Karpas-422 (cell line): ENCODE measurements at regions not wholly inside any gene's neighbourhood (a gene's known extent, or its start where the extent isn't known, plus 50 kb on each side); places are given as distances from the start of the nearest gene placed in this dataset.

ENCODE experiments used
- DNase-seq: peaks from one replicate; pipeline ENCODE4 v3.0.0-alpha.2; 2015
- H2AFZ ChIP-seq: fragments of 200-600 bp; sonication (generic); 2 replicates; pipeline ENCODE4 v1.6.1; 2014; ENCODE audit warnings: antibody characterized with exemption, low read length, mixed read lengths
- H3K27ac ChIP-seq: fragments of 200-600 bp; sonication (generic); 2 replicates; pipeline ENCODE4 v1.5.1; 2014; ENCODE audit warnings: mild to moderate bottlenecking, low read length, moderate library complexity
- H3K27me3 ChIP-seq: fragments of 200-600 bp; sonication (generic); 2 replicates; pipeline ENCODE4 v1.6.1; 2014; ENCODE audit warnings: low read length, mixed read lengths
- H3K36me3 ChIP-seq: fragments of 200-600 bp; sonication (generic); 2 replicates; pipeline ENCODE4 v1.6.1; 2014; ENCODE audit warnings: low read length, mixed read lengths; ENCODE audit not compliant: insufficient read depth
- H3K4me1 ChIP-seq: fragments of 200-600 bp; sonication (generic); 2 replicates; pipeline ENCODE4 v1.6.1; 2014; ENCODE audit warnings: mild to moderate bottlenecking, low read length, mixed read lengths
- H3K4me2 ChIP-seq: fragments of 200-600 bp; sonication (generic); 2 replicates; pipeline ENCODE4 v1.6.1; 2014; ENCODE audit warnings: low read length, low read depth, mild to moderate bottlenecking; ENCODE audit not compliant: poor library complexity, severe bottlenecking
- H3K4me3 ChIP-seq: fragments of 200-600 bp; sonication (generic); 2 replicates; pipeline ENCODE4 v1.5.1; 2014; ENCODE audit warnings: mild to moderate bottlenecking, antibody characterized with exemption, low read length, mixed read lengths
- H3K79me2 ChIP-seq: fragments of 200-600 bp; sonication (generic); 2 replicates; pipeline ENCODE4 v1.6.1; 2014; ENCODE audit warnings: mild to moderate bottlenecking, low read length, mixed read lengths
- H3K9ac ChIP-seq: fragments of 200-600 bp; sonication (generic); 2 replicates; pipeline ENCODE4 v1.6.0; 2014; ENCODE audit warnings: low read length
- H3K9me2 ChIP-seq: fragments of 200-600 bp; sonication (generic), shearing (Covaris generic); replicated peaks from 2 replicates; pipeline ENCODE4 v1.6.0; 2014; ENCODE audit warnings: mild to moderate bottlenecking, low read length, moderate library complexity; ENCODE audit not compliant: insufficient read depth
- H3K9me3 ChIP-seq: fragments of 300-700, 200-600 bp; sonication (generic); 2 replicates; pipeline ENCODE4 v1.6.1; 2014; ENCODE audit warnings: low read length, mixed read lengths
- H4K20me1 ChIP-seq: fragments of 200-600 bp; sonication (generic); 2 replicates; pipeline ENCODE4 v1.6.1; 2014; ENCODE audit warnings: mild to moderate bottlenecking, antibody characterized with exemption, low read length, low read depth; ENCODE audit not compliant: insufficient read depth

GRCh38 chr10:36183056-36183455, 541.0 kb upstream of the FZD8 start:
- Histone ChIP-seq H3K27me3 (no peaks in the 10 kb centered on the region), H3K4me1 (no peaks in the 10 kb centered on the region), H3K9ac (no peak overlapping the region), H3K36me3 (no peaks in the 10 kb centered on the region), H3K79me2 (no peaks in the 10 kb centered on the region), H2AFZ (no peak overlapping the region), H3K4me3 (no peak overlapping the region), H3K9me2 (no peaks in the 10 kb centered on the region), H3K27ac (no peak overlapping the region), H4K20me1 (no peaks in the 10 kb centered on the region), H3K4me2 (no peak overlapping the region), H3K9me3 (no peaks in the 10 kb centered on the region)
- DNase-seq: no peak

GRCh38 chr10:36182606-36183005, 540.5 kb upstream of the FZD8 start:
- no peak overlapping the region for H3K4me3 ChIP-seq
- H3K27me3 ChIP-seq: no peaks in the 10 kb centered on the region
- H3K9ac ChIP-seq: no peak overlapping the region
- H3K4me2 ChIP-seq: no peak overlapping the region
- H3K79me2 ChIP-seq: no peaks in the 10 kb centered on the region
- H3K9me2 ChIP-seq: no peaks in the 10 kb centered on the region
- H4K20me1 ChIP-seq: no peaks in the 10 kb centered on the region
- DNase-seq: no peak
- H3K4me1 ChIP-seq: no peaks in the 10 kb centered on the region
- H3K36me3 ChIP-seq: no peaks in the 10 kb centered on the region
- no peak overlapping the region for H2AFZ ChIP-seq
- H3K27ac ChIP-seq: no peak overlapping the region
- H3K9me3 ChIP-seq: no peaks in the 10 kb centered on the region

DNA sequence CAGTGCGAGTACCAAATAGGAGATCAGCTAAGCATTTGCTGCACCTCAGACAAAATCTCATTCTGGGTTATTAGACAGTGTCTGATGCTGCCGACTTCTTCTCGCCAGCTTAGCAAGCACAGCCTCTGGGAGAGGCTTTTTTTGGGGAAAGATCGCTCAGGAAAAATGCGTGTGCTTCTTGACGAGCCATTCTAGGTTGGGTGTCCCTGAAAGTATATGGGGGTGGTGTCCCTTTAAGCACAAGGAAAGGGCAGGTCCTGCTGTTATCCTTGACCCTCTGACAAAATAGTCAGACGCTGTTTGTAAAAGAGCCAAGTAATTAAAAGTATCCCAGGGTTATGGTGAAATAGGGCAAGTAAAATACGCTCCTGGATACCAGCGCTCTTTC, 540.1 kb upstream of the FZD8 start:
- no peak for DNase-seq
- Histone ChIP-seq H3K27me3 (no peaks in the 10 kb centered on the region), H4K20me1 (no peaks in the 10 kb centered on the region), H3K36me3 (no peaks in the 10 kb centered on the region), H3K9me2 (no peaks in the 10 kb centered on the region), H3K27ac (no peak overlapping the region), H3K4me1 (no peaks in the 10 kb centered on the region), H3K79me2 (no peaks in the 10 kb centered on the region), H3K4me2 (no peak overlapping the region), H3K9ac (no peak overlapping the region), H3K9me3 (no peaks in the 10 kb centered on the region), H3K4me3 (no peak overlapping the region), H2AFZ (no peak overlapping the region)

DNA sequence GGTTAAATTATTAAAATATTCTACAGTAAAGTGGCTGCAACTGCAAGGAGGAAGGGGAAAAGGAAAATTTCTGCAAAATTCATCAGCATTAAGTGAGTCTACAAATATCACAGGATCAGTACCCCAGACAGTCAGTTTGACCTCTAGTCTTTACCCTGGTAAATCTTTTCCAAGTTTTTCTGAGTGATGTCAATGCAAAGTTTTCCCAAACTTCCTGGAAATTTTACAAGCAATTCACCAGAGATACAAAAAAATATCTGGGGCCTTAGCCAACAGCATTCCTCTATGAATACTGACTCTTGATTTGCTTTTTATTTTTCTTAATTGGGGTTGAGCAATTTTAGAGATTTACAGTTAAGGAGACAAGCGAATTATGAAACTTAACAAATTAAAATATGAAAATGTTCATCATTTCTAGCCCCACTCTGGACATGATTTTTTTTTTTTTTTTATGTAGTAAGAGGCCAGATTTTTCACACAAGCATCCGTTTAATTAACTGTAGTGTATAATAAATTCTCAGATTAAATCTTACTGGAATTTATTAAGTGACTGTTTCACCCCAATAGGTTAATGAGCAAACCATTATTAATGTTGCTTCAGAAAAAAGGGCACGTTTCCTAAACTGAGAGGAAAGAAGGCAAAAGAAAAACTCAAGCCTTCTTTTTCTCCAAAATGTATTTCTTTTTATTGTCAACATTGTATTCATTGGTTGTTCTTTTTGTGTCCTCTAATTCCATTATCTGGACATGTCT, 539.5 kb upstream of the FZD8 start:
- Histone ChIP-seq H3K4me1 (no peaks in the 10 kb centered on the region), H3K9ac (no peak overlapping the region), H3K79me2 (no peaks in the 10 kb centered on the region), H3K9me3 (no peaks in the 10 kb centered on the region), H3K27ac (no peak overlapping the region), H2AFZ (no peak overlapping the region), H3K36me3 (no peaks in the 10 kb centered on the region), H3K27me3 (no peaks in the 10 kb centered on the region), H3K9me2 (no peaks in the 10 kb centered on the region), H3K4me2 (no peak overlapping the region), H4K20me1 (no peaks in the 10 kb centered on the region), H3K4me3 (no peak overlapping the region)
- no peak for DNase-seq

DNA sequence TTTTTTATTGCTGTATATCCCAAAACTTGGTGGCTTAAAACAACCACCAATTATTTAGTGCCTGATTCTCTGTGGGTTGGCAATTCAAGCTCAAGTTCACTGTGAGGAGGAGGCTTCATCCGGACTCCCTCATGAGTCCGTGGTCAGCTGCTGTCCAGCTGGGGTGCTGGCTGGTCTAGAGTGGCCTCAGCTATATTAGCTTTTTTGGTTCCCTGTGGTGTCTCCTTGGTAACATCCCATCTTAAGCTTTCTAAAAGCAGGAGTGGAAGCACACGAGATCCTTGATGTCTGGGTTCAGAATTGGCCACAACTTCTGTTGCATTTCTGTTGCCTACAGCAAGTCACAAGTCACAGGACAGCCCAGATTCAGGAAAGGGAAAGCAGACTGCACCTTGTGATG, 536.5 kb upstream of the FZD8 start:
- Histone ChIP-seq H3K4me2 (no peak overlapping the region), H3K4me1 (no peaks in the 10 kb centered on the region), H4K20me1 (no peaks in the 10 kb centered on the region), H3K9ac (no peak overlapping the region), H3K9me3 (no peaks in the 10 kb centered on the region), H3K4me3 (no peak overlapping the region), H2AFZ (no peak overlapping the region), H3K27me3 (no peaks in the 10 kb centered on the region), H3K27ac (no peak overlapping the region), H3K9me2 (no peaks in the 10 kb centered on the region), H3K79me2 (no peaks in the 10 kb centered on the region), H3K36me3 (no peaks in the 10 kb centered on the region)
- no peak for DNase-seq

DNA sequence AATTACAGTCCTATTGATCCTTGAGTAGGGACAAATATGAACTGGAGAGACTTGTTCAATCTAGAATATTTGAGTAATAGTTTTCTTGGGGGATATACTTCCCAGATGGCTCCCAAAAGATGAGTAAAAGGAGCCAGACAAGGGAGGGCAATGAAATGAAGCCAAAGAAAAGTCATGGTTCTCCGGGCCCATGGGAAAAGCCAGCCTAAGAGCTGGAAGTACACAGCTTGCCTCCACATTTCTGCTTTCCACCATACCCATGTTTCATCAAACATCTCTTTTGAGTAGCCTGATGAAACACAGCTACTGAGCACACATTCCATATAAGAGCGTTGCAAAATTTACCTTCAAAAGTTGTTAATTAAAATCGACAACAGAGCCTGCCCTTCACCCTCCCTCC, 535.0 kb upstream of the FZD8 start:
- no peak overlapping the region for H3K4me2 ChIP-seq
- H3K9me2 ChIP-seq: no peaks in the 10 kb centered on the region
- H3K79me2 ChIP-seq: no peaks in the 10 kb centered on the region
- H3K27me3 ChIP-seq: no peaks in the 10 kb centered on the region
- H3K4me3 ChIP-seq: no peak overlapping the region
- H4K20me1 ChIP-seq: no peaks in the 10 kb centered on the region
- H3K9ac ChIP-seq: no peak overlapping the region
- no peak overlapping the region for H2AFZ ChIP-seq
- no peaks in the 10 kb centered on the region for H3K36me3 ChIP-seq
- H3K9me3 ChIP-seq: no peaks in the 10 kb centered on the region
- DNase-seq: no peak
- no peaks in the 10 kb centered on the region for H3K4me1 ChIP-seq
- no peak overlapping the region for H3K27ac ChIP-seq

DNA sequence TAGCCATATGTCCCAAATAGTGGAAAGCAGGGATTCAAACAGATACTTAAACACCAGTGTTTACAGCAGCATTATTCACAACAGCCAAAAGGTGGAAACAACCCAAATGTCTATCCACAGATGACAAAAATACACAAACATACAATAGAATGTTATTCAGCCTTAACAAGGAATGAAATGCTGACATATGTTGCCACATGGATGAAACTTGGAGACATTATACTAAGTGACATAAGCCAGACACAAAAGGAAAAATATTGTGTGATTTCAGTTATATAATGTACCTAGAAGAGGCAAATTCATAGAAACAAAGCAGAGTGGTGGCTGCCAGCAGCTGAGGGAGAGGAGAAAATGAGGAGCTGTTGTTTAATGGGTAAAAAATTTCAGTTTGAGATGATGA, 533.9 kb upstream of the FZD8 start:
- Histone ChIP-seq H3K4me3 (no peak overlapping the region), H4K20me1 (no peaks in the 10 kb centered on the region), H3K36me3 (no peaks in the 10 kb centered on the region), H2AFZ (no peak overlapping the region), H3K27ac (no peak overlapping the region), H3K9ac (no peak overlapping the region), H3K9me2 (no peaks in the 10 kb centered on the region), H3K4me1 (no peaks in the 10 kb centered on the region), H3K9me3 (no peaks in the 10 kb centered on the region), H3K4me2 (no peak overlapping the region), H3K27me3 (peaks cover 2% of the 10 kb centered on the region; the same call in 1 of the 2 replicates), H3K79me2 (no peaks in the 10 kb centered on the region)
- no peak for DNase-seq

- no peak overlapping the region for H3K9ac ChIP-seq
- H3K4me2 ChIP-seq: no peak overlapping the region
Measured at GRCh38 chr10:36173364-36173763, 531.3 kb upstream of the FZD8 start.

More at GRCh38 chr10:36173364-36173763, 531.3 kb upstream of the FZD8 start:
- Histone ChIP-seq H4K20me1 (no peaks in the 10 kb centered on the region), H3K36me3 (no peaks in the 10 kb centered on the region), H3K9me3 (no peaks in the 10 kb centered on the region), H3K4me1 (no peaks in the 10 kb centered on the region), H3K79me2 (no peaks in the 10 kb centered on the region), H3K4me3 (no peak overlapping the region), H2AFZ (no peak overlapping the region), H3K27ac (no peak overlapping the region), H3K27me3 (peaks cover 2% of the 10 kb centered on the region; the same call in 1 of the 2 replicates), H3K9me2 (no peaks in the 10 kb centered on the region)
- DNase-seq: no peak
